ENCODE measurements at regions not wholly inside any gene's neighbourhood (a gene's known extent, or its start where the extent isn't known, plus 50 kb on each side); places are given as distances from the start of the nearest gene placed in this dataset.

GRCh38 chr1:182229921-182230491 is 161.6 kb downstream of the GLUL start:
- ATAC-seq (ENCODE audit: insufficient read depth, low FRiP score), result no peak
- TF ChIP-seq CTCF (IDR thresholded peaks at IDR 0.05; ENCODE audit: control extremely low read depth, extremely low read depth), result no peak
- Histone ChIP-seq H3K36me3 (ENCODE audit: control insufficient read depth in 4 of 4, insufficient read depth in 4 of 4, low read length in 4 of 4) (no peaks in the 10 kb centered on the region), H3K9ac (ENCODE audit: insufficient read depth in 1 of 2, low read length in 2 of 2) (no peak overlapping the region), H3K27ac (ENCODE audit: low read depth in 1 of 2, low read length in 1 of 2) (no peak overlapping the region), H3K27me3 (ENCODE audit: control insufficient read depth in 3 of 3, insufficient read depth in 3 of 3, low read length in 2 of 3) (no peaks in the 10 kb centered on the region), H3K4me3 (no peak overlapping the region), H3K4me1 (ENCODE audit: control insufficient read depth in 5 of 5, insufficient read depth in 5 of 5, low read length in 5 of 5) (peaks cover 0 to 14% (median 2%) of the 10 kb centered on the region in 5 donors), H3K9me3 (ENCODE audit: control insufficient read depth in 4 of 4, insufficient read depth in 3 of 4, low read length in 3 of 4) (no peaks in the 10 kb centered on the region)
- 75 to 76% methylated on average over 4 of the region's 4 CpGs for WGBS, 2 donors
- DNase-seq, result peak in 2 of 3 donors; percentile 70 to 71

- Histone ChIP-seq H3K36me3 (ENCODE audit: control insufficient read depth in 4 of 4, insufficient read depth in 4 of 4, low read length in 4 of 4) (no peaks in the 10 kb centered on the region), H3K27me3 (ENCODE audit: control insufficient read depth in 3 of 3, insufficient read depth in 3 of 3, low read length in 2 of 3) (no peaks in the 10 kb centered on the region), H3K4me3 (no peak overlapping the region), H3K4me1 (ENCODE audit: control insufficient read depth in 5 of 5, insufficient read depth in 5 of 5, low read length in 5 of 5) (peaks cover 0 to 14% (median 2%) of the 10 kb centered on the region in 5 donors), H3K9me3 (ENCODE audit: control insufficient read depth in 4 of 4, insufficient read depth in 3 of 4, low read length in 3 of 4) (no peaks in the 10 kb centered on the region), H3K27ac (ENCODE audit: low read depth in 1 of 2, low read length in 1 of 2) (no peak overlapping the region), H3K9ac (ENCODE audit: insufficient read depth in 1 of 2, low read length in 2 of 2) (no peak overlapping the region)
- DNase-seq (no peak), ATAC-seq (ENCODE audit: insufficient read depth, low FRiP score) (no peak)
- 90 to 96% methylated on average over 4 of the region's 4 CpGs for WGBS, 2 donors
- TF ChIP-seq CTCF (IDR thresholded peaks at IDR 0.05; ENCODE audit: control extremely low read depth, extremely low read depth), result no peak
Measured at GRCh38 chr1:182229451-182229850, 162.1 kb downstream of the GLUL start.

GRCh38 chr1:182227864-182228547 is 163.6 kb downstream of the GLUL start:
- Histone ChIP-seq H3K9me3 (ENCODE audit: control insufficient read depth in 4 of 4, insufficient read depth in 3 of 4, low read length in 3 of 4) (no peaks in the 10 kb centered on the region), H3K27me3 (ENCODE audit: control insufficient read depth in 3 of 3, insufficient read depth in 3 of 3, low read length in 2 of 3) (no peaks in the 10 kb centered on the region), H3K9ac (ENCODE audit: insufficient read depth in 1 of 2, low read length in 2 of 2) (no peak overlapping the region), H3K4me3 (no peak overlapping the region), H3K4me1 (ENCODE audit: control insufficient read depth in 5 of 5, insufficient read depth in 5 of 5, low read length in 5 of 5) (peaks cover 0 to 14% (median 2%) of the 10 kb centered on the region in 5 donors), H3K27ac (ENCODE audit: low read depth in 1 of 2, low read length in 1 of 2) (peak overlapping the region in 1 of 2 donors; percentile 31), H3K36me3 (ENCODE audit: control insufficient read depth in 4 of 4, insufficient read depth in 4 of 4, low read length in 4 of 4) (no peaks in the 10 kb centered on the region)
- TF ChIP-seq CTCF (IDR thresholded peaks at IDR 0.05; ENCODE audit: control extremely low read depth, extremely low read depth), result no peak
- no peak for ATAC-seq (ENCODE audit: insufficient read depth, low FRiP score)
- peak in 2 of 3 donors; percentile 58 to 65 for DNase-seq
- WGBS, 2 donors, result 51 to 74% methylated on average over 4 of the region's 4 CpGs

Data from lung (tissue), 11 donors.